ENCODE measurements at regions not wholly inside any gene's neighbourhood (a gene's known extent, or its start where the extent isn't known, plus 50 kb on each side); places are given as distances from the start of the nearest gene placed in this dataset.
"Not testable (repeated sequence)": the region's sequence is repeated elsewhere in the genome, so short reads cannot be mapped to it uniquely, and the experiment has no call there.

DNA sequence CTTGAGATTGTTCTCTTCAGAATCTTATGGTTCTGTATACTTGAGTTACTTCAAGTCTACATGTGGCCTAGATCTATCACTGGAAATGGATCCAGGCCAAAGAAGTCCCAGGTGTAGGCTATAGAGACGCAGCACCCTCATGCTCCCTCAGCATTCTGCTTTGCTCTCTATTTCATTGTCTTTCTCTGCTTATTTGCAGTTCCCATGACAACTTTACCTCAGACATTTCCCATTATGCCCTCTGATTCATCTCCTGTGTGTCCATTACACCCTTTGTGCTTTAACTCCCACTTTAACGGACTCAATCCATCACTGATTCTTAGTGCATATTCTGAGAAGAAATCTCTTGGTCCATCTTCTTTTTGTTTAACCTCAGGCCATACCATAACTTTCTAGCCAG, 236.9 kb upstream of the NRIP1 start:
- no peak for TF ChIP-seq EP300 (IDR thresholded peaks at IDR 0.05)
- Histone ChIP-seq H3K4me1 (no peaks in the 10 kb centered on the region), H3K9me3 (no peaks in the 10 kb centered on the region), H3K4me3 (no peak overlapping the region), H3K27me3 (no peaks in the 10 kb centered on the region), H3K36me3 (no peaks in the 10 kb centered on the region), H3K27ac (no peak overlapping the region)
- ATAC-seq (ENCODE audit: low FRiP score in 2 of 2) (no peak), DNase-seq (no peak)
- WGBS, 2 donors: 93 to 94% methylated on average over 2 of the region's 2 CpGs

DNA sequence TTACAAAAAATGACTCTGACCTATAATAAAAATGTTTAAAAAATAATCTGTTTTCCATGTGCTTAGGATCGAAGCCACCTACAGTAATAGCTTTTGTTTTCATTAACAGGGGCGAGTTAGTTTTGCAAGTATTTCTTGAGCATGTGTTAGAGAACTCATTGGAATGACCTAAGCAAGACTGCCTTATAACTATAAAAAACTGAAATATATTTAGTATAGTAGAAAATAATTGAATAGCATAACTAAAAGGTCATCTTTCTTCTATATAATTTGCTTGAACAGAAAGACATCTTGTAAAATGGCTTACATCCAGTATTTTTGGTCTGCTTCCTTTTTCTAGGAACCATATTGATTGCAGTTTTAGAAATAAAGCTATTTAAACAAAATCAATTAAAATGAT, 241.5 kb upstream of the NRIP1 start:
- no peak for DNase-seq
- Histone ChIP-seq H3K36me3 (no peaks in the 10 kb centered on the region), H3K9me3 (no peaks in the 10 kb centered on the region), H3K27me3 (no peaks in the 10 kb centered on the region), H3K27ac (no peak overlapping the region), H3K4me1 (no peaks in the 10 kb centered on the region), H3K4me3 (no peak overlapping the region)
- no peak for TF ChIP-seq EP300 (IDR thresholded peaks at IDR 0.05)
- TF ChIP-seq, protein P1, sequence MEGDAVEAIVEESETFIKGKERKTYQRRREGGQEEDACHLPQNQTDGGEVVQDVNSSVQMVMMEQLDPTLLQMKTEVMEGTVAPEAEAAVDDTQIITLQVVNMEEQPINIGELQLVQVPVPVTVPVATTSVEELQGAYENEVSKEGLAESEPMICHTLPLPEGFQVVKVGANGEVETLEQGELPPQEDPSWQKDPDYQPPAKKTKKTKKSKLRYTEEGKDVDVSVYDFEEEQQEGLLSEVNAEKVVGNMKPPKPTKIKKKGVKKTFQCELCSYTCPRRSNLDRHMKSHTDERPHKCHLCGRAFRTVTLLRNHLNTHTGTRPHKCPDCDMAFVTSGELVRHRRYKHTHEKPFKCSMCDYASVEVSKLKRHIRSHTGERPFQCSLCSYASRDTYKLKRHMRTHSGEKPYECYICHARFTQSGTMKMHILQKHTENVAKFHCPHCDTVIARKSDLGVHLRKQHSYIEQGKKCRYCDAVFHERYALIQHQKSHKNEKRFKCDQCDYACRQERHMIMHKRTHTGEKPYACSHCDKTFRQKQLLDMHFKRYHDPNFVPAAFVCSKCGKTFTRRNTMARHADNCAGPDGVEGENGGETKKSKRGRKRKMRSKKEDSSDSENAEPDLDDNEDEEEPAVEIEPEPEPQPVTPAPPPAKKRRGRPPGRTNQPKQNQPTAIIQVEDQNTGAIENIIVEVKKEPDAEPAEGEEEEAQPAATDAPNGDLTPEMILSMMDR (IDR thresholded peaks at IDR 0.05): no peak
- TF ChIP-seq POLR2AphosphoS5 (IDR thresholded peaks at IDR 0.05): no peak
- TF ChIP-seq POLR2A (IDR thresholded peaks at IDR 0.05): no peak
- WGBS, 2 donors: 87 to 93% methylated on average over 2 of the region's 2 CpGs
- ATAC-seq (ENCODE audit: low FRiP score in 2 of 2): no peak

DNA sequence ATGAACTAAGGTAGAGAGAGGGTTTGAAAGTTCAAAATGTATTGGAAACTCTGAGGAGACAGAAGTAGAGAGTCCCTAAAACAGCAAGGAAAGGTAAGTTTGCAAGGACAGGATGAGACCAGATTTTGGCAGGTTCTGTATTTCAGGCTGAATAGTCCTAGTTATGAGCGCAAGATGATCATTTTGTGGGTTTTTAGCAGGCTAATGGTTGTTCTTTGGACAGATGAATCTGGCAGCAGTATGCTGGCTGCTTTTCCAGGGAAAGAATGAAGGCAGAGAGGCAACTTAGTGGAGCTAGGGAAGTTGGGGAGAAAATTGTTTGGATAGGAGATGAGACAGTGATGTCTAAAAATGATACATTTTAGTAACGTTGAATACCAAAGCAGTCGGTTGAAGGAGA, 243.5 kb upstream of the NRIP1 start:
- Histone ChIP-seq H3K27me3 (no peaks in the 10 kb centered on the region), H3K4me1 (no peaks in the 10 kb centered on the region), H3K9me3 (no peaks in the 10 kb centered on the region), H3K36me3 (no peaks in the 10 kb centered on the region), H3K4me3 (no peak overlapping the region), H3K27ac (no peak overlapping the region)
- DNase-seq (no peak), ATAC-seq (ENCODE audit: low FRiP score in 2 of 2) (no peak)
- WGBS, 2 donors: 89 to 97% methylated on average over 3 of the region's 3 CpGs
- TF ChIP-seq EP300 (IDR thresholded peaks at IDR 0.05): no peak
- no peak for TF ChIP-seq POLR2A (IDR thresholded peaks at IDR 0.05)
- no peak for TF ChIP-seq POLR2AphosphoS5 (IDR thresholded peaks at IDR 0.05)
- TF ChIP-seq, protein P1 (IDR thresholded peaks at IDR 0.05): no peak

DNA sequence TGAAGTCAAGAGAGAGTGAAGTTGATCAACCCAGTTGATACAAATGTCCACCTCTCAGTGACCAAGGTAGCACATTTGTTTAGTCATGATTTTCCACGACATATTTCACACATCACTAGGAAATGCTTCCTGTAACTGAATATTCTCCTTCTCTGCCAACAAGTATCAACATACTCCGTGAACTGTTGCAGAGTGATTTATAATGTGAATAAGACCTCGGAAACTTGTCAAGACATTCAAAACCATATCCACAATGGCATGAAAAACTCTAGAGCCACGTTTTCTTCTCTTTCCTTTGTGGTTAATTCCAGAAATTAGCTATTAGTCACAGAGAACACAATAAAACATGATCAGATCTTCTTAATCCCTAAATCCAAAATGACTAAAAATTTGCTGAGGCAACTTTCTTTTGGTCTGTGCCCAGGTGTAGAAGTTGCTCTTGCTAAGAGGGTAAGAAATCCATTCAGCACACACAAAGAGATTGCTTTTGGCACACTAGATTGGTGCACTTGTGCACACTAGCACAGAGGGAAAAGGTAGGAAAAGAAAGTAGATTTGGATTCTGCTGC, 244.3 kb upstream of the NRIP1 start:
- no peak overlapping the region for H3K4me3 ChIP-seq
- WGBS, 2 donors: 37 to 45% methylated on average over 4 of the region's 4 CpGs
- H3K27me3 ChIP-seq: no peaks in the 10 kb centered on the region
- H3K27ac ChIP-seq: no peak overlapping the region
- TF ChIP-seq EP300 (IDR thresholded peaks at IDR 0.05): no peak
- TF ChIP-seq POLR2A (IDR thresholded peaks at IDR 0.05): no peak
- TF ChIP-seq, protein P1 (IDR thresholded peaks at IDR 0.05): no peak
- no peak for TF ChIP-seq POLR2AphosphoS5 (IDR thresholded peaks at IDR 0.05)
- DNase-seq (no peak), ATAC-seq (ENCODE audit: low FRiP score in 2 of 2) (no peak)
- no peaks in the 10 kb centered on the region for H3K9me3 ChIP-seq
- no peaks in the 10 kb centered on the region for H3K4me1 ChIP-seq
- no peaks in the 10 kb centered on the region for H3K36me3 ChIP-seq

DNA sequence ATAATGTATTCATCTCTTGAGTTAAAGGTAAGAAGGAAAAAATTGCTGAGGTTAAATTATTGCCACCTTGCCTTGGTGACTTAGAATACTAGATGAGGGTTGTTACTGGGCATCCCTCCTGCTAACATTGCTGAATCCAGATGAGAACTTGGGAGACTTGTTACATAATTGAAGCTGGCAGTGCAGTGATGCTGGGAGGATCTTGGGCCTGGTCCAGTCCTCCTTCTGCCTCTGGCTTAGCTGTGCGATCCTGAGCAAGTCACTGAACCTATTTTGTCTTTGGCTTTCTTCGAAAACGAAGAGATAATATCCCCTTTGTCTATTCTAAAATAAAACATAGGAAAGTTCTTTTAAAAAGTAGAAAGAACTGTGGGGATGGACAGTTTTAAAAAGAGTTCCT, 244.9 kb upstream of the NRIP1 start:
- Histone ChIP-seq H3K36me3 (no peaks in the 10 kb centered on the region), H3K27ac (no peak overlapping the region), H3K4me1 (no peaks in the 10 kb centered on the region), H3K4me3 (no peak overlapping the region), H3K27me3 (no peaks in the 10 kb centered on the region), H3K9me3 (no peaks in the 10 kb centered on the region)
- no peak for TF ChIP-seq EP300 (IDR thresholded peaks at IDR 0.05)
- TF ChIP-seq POLR2A (IDR thresholded peaks at IDR 0.05): no peak
- TF ChIP-seq POLR2AphosphoS5 (IDR thresholded peaks at IDR 0.05): no peak
- WGBS, 2 donors: 88 to 92% methylated on average over 3 of the region's 3 CpGs
- peak in 1 of 2 donors; percentile 82 for ATAC-seq (ENCODE audit: low FRiP score in 2 of 2)
- DNase-seq: no peak

DNA sequence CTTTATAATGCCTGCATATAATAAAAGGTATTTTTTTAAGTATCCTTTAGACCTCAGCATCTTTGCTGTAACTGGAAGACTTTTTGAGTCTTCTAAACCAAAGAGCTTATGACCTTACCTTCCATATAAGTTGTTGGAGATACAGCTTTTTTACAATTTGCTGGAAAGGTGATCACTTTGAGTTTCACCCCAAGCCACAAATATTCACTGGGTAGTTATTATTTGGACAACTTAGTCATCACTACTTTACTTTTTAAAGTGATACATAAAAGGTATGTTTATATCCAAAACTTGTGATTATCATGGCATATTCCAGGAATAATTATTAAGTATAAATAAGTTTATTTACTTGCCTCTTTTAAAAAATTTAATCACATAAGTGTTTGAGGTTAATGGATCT, 246.7 kb upstream of the NRIP1 start:
- Histone ChIP-seq H3K4me1 (no peaks in the 10 kb centered on the region), H3K27me3 (no peaks in the 10 kb centered on the region), H3K9me3 (no peaks in the 10 kb centered on the region), H3K27ac (no peak overlapping the region), H3K4me3 (no peak overlapping the region), H3K36me3 (no peaks in the 10 kb centered on the region)
- DNase-seq: no peak
- TF ChIP-seq, protein P1 (IDR thresholded peaks at IDR 0.05): no peak
- TF ChIP-seq POLR2AphosphoS5 (IDR thresholded peaks at IDR 0.05) (no peak), EP300 (IDR thresholded peaks at IDR 0.05) (no peak), POLR2A (IDR thresholded peaks at IDR 0.05) (no peak)
- no peak for ATAC-seq (ENCODE audit: low FRiP score in 2 of 2)

DNA sequence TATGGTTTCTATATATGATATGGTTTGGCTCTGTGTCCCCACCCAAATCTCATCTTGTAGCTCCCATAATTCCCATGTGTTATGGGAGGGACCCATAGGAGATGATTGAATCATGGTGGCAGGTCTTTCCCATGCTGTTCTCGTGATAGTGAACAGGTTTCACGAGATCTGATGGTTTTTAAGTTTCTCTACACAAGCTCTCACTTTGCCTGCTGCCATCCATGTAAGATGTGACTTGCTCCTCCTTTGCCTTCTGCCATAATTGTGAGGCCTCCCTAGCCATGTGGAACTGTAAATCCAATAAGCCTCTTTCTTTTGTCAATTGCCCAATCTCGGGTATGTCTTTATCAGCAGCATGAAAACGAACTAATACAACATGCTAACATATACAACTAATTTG, 252.2 kb upstream of the NRIP1 start:
- H3K27me3 ChIP-seq; H3K4me3 ChIP-seq; DNase-seq; H3K9me3 ChIP-seq; H3K36me3 ChIP-seq; H3K4me1 ChIP-seq; H3K27ac ChIP-seq; ATAC-seq (ENCODE audit: low FRiP score in 2 of 2): not testable (repeated sequence)
- WGBS, 2 donors: 91 to 92% methylated on average over 4 of the region's 4 CpGs
